ENCODE measurements at regions not wholly inside any gene's neighbourhood (a gene's known extent, or its start where the extent isn't known, plus 50 kb on each side); places are given as distances from the start of the nearest gene placed in this dataset.

GRCh38 chr6:118755941-118756646 is 104.7 kb upstream of the CEP85L start:
- H3K9me3 Mint-ChIP-seq = peaks cover 0 to 8% (median 0%) of the 10 kb centered on the region in 7 donors
- Histone ChIP-seq H2AFZ (ENCODE audit: insufficient read depth, low read depth, low read length, poor library complexity, severe bottlenecking) (no peak overlapping the region), H4K20me1 (ENCODE audit: insufficient read depth, low read length) (no peaks in the 10 kb centered on the region), H3K36me3 (replicated peaks in 1 of 2; ENCODE audit: control insufficient read depth in 1 of 2, insufficient read depth in 2 of 2, low read length in 2 of 2) (no peaks in the 10 kb centered on the region), H3K9me3 (replicated peaks in 1 of 2; ENCODE audit: control insufficient read depth in 1 of 2, insufficient read depth in 1 of 2, low read length in 2 of 2) (no peaks in the 10 kb centered on the region), H3K79me2 (ENCODE audit: insufficient read depth, low read length) (no peaks in the 10 kb centered on the region), H3K27ac (ENCODE audit: low read depth in 1 of 2, low read length in 2 of 2) (no peak overlapping the region), H3K9ac (ENCODE audit: insufficient read depth, low read length, poor library complexity, severe bottlenecking) (no peak overlapping the region), H3K4me2 (replicated peaks; ENCODE audit: extremely low read depth, low read length, poor library complexity, severe bottlenecking) (no peak overlapping the region), H3K4me1 (ENCODE audit: control insufficient read depth in 1 of 2, insufficient read depth in 2 of 2, low read length in 2 of 2) (peaks cover 42 to 52% of the 10 kb centered on the region in 2 donors), H3K4me3 (replicated peaks in 1 of 3; ENCODE audit: low read depth in 2 of 3, low read length in 3 of 3) (no peak overlapping the region), H3K27me3 (ENCODE audit: control insufficient read depth in 2 of 2, insufficient read depth in 2 of 2, low read length in 2 of 2) (no peaks in the 10 kb centered on the region)
- DNase-seq = no peak
- H3K4me3 Mint-ChIP-seq = no peak overlapping the region
- no peak for TF ChIP-seq CTCF (IDR thresholded peaks at IDR 0.05)
- H3K27me3 Mint-ChIP-seq (ENCODE audit: low read depth in 3 of 3) = peaks cover 0 to 4% (median 3%) of the 10 kb centered on the region in 3 donors
- peaks cover 0 to 4% of the 10 kb centered on the region in 2 donors for H3K36me3 Mint-ChIP-seq
- H3K4me1 Mint-ChIP-seq = peaks cover 59% of the 10 kb centered on the region
- H3K27ac Mint-ChIP-seq = peak overlapping the region in 2 of 7 donors; percentile 5 to 25
- intact Hi-C loops (cut with micrococcal nuclease) = loop anchor here in 1 of 2 donors (5.0 kb wide), 1 partner anchor 49 kb away; no protein-coding TSS in a partner anchor
- 98% methylated on average over 5 of the region's 6 CpGs for WGBS (ENCODE audit: insufficient coverage)

DNA sequence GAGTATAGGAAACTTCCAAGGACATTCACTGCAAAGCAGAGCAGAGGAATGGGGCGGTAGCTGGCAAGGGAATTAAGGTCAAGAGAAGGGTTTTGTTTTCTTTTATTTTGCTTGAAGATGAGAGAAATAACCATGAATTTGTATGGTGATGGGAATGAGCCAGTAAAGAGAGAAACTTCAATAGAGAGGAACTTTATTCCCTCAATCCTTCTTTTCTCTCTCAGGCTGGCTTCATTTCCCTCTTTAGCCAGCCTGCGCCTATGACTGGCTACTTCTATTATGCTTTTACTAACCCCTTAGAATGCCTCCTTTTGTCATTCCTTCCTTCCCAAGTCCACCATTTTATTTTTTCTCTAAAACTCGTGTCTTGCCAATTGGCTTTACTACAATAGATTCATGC is 101.4 kb upstream of the CEP85L start:
- Histone ChIP-seq H4K20me1 (ENCODE audit: insufficient read depth, low read length) (no peaks in the 10 kb centered on the region), H3K79me2 (ENCODE audit: insufficient read depth, low read length) (no peaks in the 10 kb centered on the region), H3K4me1 (ENCODE audit: control insufficient read depth in 1 of 2, insufficient read depth in 2 of 2, low read length in 2 of 2) (peaks cover 33 to 40% of the 10 kb centered on the region in 2 donors), H3K9me3 (replicated peaks in 1 of 2; ENCODE audit: control insufficient read depth in 1 of 2, insufficient read depth in 1 of 2, low read length in 2 of 2) (no peaks in the 10 kb centered on the region), H3K4me3 (replicated peaks in 1 of 3; ENCODE audit: low read depth in 2 of 3, low read length in 3 of 3) (no peak overlapping the region), H3K9ac (ENCODE audit: insufficient read depth, low read length, poor library complexity, severe bottlenecking) (no peak overlapping the region), H3K27me3 (ENCODE audit: control insufficient read depth in 2 of 2, insufficient read depth in 2 of 2, low read length in 2 of 2) (no peaks in the 10 kb centered on the region), H3K4me2 (replicated peaks; ENCODE audit: extremely low read depth, low read length, poor library complexity, severe bottlenecking) (no peak overlapping the region), H2AFZ (ENCODE audit: insufficient read depth, low read depth, low read length, poor library complexity, severe bottlenecking) (no peak overlapping the region), H3K36me3 (replicated peaks in 1 of 2; ENCODE audit: control insufficient read depth in 1 of 2, insufficient read depth in 2 of 2, low read length in 2 of 2) (no peaks in the 10 kb centered on the region), H3K27ac (ENCODE audit: low read depth in 1 of 2, low read length in 2 of 2) (no peak overlapping the region)
- no peak for TF ChIP-seq CTCF (IDR thresholded peaks at IDR 0.05)
- Mint-ChIP-seq H3K9me3 (peaks cover 0 to 8% (median 0%) of the 10 kb centered on the region in 7 donors), H3K36me3 (peaks cover 0 to 2% of the 10 kb centered on the region in 2 donors), H3K4me3 (no peak overlapping the region), H3K27ac (no peak overlapping the region), H3K27me3 (ENCODE audit: low read depth in 3 of 3) (peaks cover 0 to 4% (median 3%) of the 10 kb centered on the region in 3 donors), H3K4me1 (peaks cover 45% of the 10 kb centered on the region)
- 91% methylated on average over 3 of the region's 3 CpGs for WGBS (ENCODE audit: insufficient coverage)
- intact Hi-C loops (cut with micrococcal nuclease) = no loop called here
- no peak for DNase-seq

All from CD14-positive monocyte (primary cell).